ENCODE measurements at regions not wholly inside any gene's neighbourhood (a gene's known extent, or its start where the extent isn't known, plus 50 kb on each side); places are given as distances from the start of the nearest gene placed in this dataset.

DNA sequence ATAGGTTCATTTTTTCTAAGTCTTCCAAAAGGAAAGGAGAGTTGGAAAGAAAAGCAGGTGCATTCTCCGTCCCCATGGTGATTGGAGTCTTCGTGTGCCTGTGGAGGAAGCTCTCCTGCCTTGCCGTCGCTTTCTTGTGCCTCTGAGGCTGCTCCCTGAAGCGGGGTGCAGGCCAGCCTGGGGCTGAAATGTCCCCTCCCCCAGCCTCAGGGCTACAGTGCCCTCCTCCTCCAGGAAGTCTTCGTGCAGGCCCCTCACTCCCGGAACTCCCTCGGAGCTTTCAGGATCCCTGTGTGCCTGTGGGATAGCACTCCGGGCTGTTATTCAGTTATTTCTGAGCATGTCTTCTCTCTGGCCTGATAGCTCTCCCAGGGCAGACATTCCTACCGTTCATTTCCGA, 569.2 kb downstream of the VRK1 start:
- no peak for TF ChIP-seq EGR1 (IDR thresholded peaks at IDR 0.05)
- no peak for TF ChIP-seq CEBPB (IDR thresholded peaks at IDR 0.05)
- no peak for TF ChIP-seq CREB1 (IDR thresholded peaks at IDR 0.05; ENCODE audit: low read depth)
- no peak for TF ChIP-seq TCF12 (IDR thresholded peaks at IDR 0.05; ENCODE audit: low read depth)
